NCI-H187 (cell line): ENCODE measurements at regions not wholly inside any gene's neighbourhood (a gene's known extent, or its start where the extent isn't known, plus 50 kb on each side); places are given as distances from the start of the nearest gene placed in this dataset.

ENCODE experiments used
- DNase-seq, 2 experiments: peaks; one replicate each; lab custom pipeline; 2025; lab: John Stamatoyannopoulos, UW

DNA sequence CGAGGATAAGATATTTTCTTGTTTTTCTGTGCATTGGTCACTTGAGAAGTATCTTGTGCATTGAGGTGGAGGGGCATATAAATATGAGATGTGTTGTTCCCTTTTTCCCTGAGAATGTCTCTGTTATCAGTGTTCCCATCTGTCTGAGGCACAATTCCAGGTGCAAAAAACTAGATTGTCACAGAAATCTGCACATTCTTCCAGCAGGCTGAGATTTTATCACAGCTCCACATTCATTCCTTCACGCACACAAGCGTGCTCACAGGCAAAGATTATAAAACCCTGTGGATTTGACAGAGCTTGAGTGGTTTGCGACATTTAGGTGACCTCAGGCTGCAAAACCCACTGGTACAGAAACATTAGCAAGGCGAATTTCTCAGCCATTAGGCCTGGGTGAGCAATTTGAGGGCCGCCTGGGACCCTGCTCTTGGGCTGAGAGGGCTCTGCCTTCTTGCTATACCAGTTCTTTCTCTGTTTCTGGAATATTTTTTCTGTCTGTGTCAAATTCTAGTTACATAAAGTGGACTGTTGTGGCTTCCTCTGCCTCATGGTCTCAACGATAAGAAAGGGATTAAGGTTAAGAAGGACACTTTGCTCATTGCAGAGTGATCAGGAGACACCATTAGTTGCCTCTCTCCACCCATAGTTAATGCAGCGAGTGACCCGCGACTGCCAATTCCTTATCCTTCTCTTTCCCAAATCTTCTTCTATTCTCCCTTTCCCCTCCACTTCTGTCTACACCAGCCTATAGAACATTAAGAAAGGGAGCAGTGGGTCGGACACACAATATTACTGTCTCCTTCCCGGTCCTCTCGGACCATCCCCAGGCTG is 86.7 kb upstream of the C1QTNF7 start:
- DNase-seq: no peak

DNA sequence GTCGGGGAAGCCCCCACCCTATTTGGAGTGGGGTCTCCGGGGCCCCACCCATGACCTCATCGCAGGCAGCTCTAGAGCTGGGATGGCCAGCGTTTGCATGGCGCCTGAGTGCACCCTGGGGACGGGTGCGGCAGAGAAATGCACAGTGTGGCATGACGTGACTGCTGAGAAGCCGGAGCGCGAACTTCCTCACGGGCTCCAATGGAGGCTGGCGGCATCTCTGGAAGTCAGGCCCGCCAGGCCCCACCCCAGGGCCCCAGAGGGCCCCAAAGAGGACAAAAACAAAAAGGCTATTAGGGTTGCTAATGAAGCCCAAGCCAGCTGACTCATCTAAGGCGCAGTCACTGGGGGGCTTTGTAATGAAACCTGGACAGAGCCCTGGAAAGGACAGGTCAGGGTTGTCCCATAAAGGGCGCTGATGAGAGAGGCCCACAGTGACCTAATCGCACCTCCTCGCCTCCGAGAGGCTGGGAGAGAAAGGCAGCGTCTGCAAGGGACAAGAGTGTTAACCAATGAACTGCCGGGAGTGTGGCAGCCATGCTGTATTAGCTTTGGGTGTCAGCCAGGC is 86.0 kb upstream of the C1QTNF7 start:
- DNase-seq: no peak

DNA sequence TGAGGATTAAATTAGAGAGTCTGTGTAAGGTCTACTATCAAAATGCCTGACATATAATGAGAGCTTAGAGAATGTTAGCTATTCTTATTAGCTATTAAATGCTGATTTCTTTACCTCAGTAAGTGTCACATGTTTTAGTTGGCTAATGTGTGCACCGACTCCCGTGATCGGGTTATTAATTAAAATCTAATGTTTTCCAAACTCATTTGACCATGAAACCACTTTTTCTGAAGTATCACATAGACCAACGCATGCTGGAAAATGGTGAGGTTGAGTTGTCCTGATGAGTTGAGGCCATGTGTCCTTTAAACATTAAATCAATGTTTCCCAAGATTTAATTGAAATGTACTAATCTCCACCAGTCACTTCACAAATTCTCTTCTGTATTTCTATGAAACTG is 84.8 kb upstream of the C1QTNF7 start:
- DNase-seq: no peak

DNA sequence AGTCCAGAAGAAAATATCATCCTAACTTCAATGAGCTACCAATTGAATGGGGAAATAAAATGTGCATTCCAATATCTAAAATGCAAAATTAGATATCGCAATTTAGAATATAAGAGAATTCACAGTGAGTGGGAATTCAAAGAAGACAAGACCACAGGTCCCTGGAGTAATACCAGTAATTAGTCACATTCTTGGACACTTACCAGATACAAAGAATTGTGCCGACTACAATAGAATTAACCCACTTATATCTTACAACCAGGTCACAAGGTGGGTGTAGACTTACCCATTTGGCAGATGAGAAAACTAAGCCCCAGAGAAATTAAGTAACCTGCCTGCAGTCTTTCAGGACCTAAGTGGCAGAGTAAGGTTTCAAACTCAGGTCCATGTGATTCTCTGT is 84.3 kb upstream of the C1QTNF7 start:
- DNase-seq: no peak

DNA sequence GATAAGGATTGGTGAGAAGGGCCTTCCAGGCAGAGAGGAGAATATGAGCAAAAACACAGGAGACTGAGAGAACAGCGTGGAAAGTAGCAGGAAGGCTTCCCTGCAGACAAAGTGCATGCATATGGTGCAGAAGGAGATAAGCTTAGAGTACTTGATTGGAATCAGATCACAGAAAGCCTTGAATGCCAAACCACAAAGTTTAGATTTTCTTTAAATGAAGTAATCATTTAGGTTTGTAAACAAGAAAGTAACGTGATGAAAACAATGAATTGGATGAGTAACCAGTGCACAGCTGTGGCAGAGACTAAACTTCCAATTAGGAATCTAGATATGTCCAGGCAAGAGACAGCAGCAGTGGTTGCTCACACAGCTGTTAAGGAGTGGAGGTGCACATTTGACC is 83.8 kb upstream of the C1QTNF7 start:
- DNase-seq: no peak

DNA sequence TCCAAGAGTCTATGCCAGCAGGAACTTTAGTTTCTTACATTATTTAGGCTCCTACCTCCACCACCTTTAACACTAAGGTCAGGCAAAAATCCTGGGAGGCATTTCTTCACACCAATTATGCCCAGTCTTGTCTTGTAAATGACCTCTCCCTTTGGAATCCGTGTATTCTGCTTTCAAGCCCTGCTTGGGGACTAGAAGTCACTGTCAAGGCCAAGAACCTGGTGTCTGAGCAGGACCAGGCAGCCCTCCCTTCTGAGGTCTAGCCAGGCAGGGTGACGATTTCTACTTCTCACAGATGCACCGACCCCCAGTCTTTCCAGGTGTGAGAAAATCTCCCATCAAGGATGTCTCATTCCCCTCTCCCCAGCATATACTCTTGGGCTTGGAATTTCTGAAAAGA is 82.7 kb upstream of the C1QTNF7 start:
- no peak for DNase-seq

DNA sequence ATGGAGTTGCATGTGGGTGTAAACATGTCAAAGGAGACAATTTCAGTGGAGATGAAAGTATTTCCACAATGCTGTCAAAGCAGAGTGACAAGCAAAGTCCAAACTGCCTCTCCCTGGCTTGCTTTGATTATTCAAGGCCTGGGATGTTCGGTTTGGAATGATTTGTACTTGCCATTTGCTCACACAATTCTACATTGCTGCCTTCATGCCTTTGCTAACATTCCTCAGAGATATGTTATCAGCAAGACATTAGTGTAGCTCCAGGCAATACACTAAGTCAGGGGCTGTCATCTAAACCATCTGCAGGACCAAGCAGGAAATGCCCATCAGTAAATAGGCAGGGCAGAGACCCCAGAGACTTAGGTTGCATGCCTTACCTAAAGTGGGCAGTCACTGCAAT is 79.6 kb upstream of the C1QTNF7 start:
- DNase-seq: no peak

DNA sequence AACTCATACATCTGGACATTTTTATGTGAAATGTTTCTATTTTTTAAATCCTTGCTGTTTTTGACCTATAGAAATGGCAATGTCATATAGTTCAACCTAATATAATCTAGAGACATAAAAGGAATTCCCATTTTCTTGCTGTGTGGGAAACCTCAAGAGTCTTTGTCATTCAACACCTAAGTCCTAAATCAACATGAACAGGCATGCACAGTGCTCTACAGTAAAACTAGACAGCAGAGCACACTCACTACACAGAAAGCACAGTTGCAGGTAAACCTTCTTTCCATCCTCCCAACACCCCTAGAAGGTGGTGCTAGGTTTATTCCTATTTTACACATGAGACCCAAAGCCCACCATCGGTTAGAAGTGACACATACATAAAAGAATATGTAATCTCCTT is 79.1 kb upstream of the C1QTNF7 start:
- no peak for DNase-seq

DNA sequence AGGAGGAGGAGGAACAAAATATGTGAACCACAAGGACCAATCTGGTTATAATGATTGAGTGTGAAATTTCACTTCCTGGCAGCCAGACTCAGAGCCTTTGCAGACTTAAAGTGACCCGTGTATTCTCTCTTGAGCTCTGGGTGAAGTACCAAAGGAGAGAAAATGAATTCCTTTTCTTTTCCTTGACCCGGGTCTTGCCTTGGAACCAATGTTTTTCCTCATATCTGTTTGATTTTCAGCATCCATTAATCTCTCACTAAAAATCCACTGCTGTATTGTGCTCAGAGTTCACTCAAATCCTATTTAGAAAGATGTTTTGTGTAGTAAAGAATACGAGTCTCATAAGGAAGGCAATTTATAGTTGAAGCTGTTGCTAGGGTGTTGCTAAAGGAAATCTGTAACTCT is 78.3 kb upstream of the C1QTNF7 start:
- no peak for DNase-seq

DNA sequence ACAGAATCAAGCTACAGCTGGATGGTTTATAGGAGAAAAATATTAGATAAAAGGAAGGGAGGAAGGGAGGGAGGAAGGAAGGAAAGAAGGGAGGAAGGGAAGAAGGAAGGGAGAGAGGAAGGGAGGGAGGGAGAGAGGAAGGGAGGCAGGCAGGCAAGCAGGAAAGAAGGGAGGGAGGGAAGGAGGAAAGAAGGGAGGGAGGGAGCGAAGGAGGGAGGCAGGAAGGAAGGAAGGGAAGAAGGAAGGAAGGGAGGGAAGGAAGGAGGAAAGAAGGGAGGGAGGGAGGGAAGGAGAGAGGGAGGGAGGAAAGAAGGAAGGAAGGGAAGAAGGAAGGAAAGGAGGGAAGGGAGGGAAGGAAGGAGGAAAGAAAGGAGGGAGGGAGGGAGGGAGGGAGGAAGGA is 77.9 kb upstream of the C1QTNF7 start:
- DNase-seq: no peak

DNA sequence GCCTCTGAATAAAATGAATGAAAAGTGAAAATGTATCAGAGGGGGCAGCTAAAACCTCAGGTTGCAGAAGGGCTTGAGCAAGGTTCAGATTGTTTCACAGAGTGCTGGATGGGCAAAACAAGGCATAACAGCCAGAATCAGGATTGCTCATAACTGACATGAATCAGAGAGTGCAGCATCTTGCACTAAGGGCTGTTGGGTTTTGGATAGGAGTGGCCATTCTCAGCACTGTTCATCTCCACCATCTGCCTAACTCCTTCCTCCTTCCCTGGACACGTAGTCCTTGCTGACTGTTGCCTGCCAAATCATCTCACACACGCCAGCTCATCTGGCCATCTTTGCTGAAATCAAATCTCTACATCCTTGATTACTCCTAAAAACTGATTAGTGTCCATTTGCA is 75.3 kb upstream of the C1QTNF7 start:
- no peak for DNase-seq

DNA sequence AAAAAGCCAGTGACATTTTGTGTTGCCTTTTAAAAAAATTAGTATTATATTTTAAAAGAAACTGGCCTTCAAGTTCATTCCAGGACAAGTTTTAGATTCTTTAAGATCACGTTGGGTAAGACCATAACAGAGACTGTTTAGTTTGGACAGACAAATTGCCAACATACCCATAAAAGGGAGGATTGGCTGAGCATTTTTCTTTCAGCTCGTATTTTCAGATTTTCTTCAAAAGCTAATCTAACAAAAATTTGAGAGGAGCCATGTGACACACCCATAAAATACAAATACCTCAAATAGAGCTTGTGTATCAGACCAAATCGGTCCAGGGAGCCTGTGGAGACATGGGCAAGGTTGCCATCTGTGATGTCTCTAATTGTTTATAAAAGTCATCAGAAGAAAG is 74.6 kb upstream of the C1QTNF7 start:
- no peak for DNase-seq

DNA sequence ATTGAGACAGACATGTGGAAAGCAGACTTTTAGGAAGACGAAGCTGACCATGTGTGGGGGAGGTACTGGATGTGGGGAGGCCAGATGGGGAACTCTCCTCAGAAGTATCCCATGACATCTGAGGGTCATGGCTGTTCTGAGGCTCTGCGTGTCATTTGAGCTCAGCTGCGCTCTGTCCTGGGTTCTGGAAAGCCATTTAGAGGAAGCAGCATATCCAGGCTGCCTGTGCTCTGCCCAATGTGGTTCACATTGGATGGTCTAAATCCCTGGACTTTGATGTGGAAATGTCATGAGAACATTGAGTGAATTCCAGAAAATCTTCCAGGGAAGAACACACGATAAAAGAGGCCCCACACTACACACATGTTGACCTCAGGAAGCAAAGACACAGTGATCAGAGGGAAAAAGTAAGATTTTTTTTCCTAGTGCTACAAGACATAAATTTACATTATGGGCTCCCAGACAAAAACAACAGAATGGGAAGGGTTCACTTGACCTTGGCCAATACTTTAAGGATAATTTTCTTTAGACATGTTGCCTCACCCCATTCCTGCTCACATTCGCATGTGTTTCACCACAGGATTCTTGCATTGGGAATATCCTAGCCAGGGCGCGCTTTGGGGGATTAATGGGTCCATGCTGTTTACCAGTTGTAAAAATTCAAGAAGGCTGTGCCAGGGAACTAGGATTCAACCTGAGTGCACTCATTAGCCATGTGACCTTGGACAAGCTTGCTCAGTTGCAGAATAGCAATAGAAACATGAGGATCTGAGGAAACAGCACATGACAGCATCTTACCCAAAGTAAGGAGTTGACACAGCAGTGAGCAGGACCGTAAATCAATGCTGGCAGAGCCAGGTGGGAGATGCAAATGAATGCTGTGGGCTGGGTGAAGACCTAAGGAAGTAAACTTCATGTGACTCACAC is 73.2 kb upstream of the C1QTNF7 start:
- no peak for DNase-seq

DNA sequence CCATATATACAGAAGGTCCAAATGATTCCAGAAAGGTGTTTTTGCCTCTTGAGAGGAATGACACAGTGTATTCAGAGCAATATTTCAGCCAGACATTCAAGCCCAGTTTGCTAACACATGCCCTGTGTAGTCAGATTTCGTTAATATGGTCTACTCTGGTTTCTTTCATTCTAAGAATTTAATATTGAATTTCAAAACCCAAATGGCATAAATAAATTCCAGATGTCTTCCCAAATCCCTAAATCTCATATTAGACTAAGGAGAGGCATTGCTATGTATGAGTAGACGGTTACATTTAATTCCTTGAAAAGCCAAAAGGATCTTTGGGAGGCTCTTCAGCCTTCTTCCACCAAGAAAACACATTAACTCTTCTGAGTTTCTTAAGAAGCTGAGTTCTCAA is 66.3 kb upstream of the C1QTNF7 start:
- DNase-seq: no peak

DNA sequence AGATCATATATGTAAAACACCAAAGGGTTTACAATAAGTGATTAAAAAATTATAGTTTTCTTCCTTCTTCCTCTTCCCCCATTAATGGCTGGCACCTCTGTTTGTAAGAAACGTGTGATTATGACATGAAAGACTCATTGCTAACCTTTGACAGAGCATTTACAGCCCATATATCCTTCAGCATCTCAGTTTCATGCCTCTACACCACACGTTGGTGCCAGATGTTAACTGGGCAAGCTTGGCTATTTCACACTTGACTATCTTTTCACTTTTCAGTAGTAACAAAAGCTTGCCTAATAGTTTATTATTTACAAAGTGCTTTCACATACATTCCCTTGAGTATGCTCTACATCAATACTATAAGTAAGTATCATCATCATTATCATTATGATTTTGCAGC is 65.3 kb upstream of the C1QTNF7 start:
- no peak for DNase-seq

DNA sequence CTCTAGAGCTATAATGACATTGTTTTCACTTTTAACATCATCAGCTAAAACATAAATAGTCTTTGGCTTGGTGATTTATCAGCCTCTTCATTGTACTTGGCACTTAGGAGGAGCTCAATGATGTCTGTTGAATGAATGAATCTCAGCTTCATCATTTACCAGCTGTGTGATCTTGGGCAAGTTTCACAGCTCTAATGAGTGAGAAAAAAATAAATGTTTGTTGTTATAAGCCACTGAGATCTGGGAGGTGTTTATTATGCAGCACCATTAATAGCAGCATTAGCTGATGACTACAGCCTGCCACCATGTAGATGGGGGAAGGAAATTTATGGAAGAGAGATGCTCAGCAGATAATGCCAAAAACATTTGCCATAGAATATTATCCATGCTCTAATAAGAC is 63.6 kb upstream of the C1QTNF7 start:
- no peak for DNase-seq

DNA sequence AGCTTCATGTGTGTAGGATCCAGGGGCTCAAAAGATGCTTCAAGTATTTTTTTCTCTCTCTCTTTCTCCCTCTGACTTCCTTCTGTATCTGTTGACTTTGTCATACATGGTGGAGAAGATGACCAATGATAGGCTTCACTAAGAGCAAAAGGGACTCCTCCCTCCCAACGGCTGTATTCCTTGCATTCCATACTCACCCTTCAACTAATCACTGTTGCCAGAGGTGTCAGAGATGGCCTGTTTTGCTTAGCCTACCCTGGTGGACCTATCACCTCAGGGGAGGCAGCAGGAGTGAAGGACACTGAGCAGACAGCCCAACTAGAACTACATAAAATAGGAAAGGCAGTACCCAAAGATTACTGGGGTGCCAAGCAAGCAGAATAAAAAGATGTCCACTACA is 62.2 kb upstream of the C1QTNF7 start:
- no peak for DNase-seq

DNA sequence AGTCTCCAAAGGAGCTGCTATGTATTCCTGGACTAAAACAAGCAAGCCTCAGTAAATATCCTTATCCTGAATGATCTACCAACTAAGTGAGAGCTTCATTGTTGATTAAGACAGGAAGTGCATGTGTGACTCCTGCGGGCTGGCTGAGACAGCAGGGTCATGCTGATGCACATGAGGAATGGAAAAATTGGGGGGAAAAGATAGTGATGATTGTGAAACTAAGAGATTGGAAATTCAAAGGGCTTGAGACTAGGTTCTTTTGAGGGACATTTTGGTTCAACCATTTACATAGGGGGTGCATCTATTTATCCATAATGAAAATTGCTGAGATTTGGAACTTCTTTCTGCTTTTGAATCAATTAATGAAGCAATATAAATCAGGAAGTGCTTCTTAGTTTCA is 61.1 kb upstream of the C1QTNF7 start:
- DNase-seq: no peak

DNA sequence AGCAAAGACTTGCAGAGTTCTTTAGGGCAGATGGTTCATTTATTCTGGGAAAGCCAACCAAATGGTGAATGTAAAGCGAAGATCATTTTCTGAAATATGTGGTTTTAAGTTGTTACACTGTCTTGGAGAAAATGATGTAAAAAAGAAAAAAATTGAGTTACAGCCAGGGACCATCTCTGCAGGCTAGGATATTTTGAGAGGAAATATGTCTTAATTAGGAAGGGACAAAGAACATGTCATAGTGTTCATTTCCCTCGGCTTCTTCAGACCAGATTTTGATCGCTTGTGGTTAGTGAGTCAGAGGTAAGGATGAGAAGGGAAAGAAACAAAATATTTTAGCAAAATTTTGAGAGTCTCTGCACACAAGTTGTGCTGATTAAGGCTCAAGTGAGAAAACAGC is 59.0 kb upstream of the C1QTNF7 start:
- no peak for DNase-seq

DNA sequence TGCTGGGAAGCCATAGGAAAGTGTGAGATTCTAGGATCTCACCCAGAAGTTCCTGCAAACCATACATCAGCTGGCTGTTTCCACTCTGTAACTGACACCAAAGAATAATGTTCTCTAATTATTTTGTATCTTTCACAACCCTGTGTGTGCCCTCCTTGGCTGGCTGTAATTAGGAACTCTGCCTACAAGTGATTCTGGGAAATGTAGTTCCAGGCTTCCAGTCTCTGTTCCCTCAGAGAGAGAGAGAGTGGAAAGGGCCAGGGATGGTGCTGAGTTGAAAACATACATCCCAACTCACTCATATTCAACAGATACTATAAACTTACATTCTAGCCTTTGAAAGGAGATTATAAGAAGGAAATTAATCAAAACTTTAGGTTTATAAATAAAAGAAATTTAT is 57.5 kb upstream of the C1QTNF7 start:
- DNase-seq: no peak

DNA sequence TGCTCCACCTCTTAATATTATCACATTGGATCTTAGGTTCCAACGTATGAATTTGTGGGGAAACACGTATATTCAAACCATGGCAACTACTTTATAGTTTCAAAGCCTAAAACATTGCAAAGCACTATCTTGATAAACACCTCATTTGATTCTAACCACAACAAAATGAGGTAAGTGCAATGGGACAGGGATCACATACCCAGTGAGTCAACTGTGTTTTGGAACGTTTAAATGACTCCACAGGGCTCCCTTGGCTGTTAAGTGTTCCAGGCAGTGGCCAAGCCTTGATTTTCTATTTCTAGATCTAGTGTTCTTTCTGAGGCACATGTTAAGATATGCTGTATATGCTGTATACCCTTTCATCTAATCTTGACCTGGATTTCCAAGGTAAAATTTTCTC is 54.5 kb upstream of the C1QTNF7 start:
- no peak for DNase-seq

DNA sequence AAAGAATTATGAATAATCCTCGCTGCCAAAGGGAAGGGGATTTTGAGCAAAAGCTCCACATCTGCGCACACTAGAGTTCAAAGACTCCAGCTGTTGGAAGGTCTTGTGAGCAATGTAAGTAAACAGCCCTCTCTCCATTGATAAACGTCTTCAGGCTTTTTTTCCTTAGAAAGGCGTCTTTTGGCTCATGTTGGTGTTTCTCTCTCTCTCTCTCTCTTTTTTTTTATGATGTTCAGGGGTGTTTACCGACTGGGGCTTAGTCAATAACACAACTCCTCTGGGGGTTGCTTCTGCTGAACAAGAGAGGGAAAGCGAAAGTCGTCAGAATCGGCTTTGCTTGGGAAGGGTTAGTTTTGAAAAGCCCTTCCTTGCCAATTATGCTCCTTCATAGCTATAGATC is 53.2 kb upstream of the C1QTNF7 start:
- DNase-seq: no peak

DNA sequence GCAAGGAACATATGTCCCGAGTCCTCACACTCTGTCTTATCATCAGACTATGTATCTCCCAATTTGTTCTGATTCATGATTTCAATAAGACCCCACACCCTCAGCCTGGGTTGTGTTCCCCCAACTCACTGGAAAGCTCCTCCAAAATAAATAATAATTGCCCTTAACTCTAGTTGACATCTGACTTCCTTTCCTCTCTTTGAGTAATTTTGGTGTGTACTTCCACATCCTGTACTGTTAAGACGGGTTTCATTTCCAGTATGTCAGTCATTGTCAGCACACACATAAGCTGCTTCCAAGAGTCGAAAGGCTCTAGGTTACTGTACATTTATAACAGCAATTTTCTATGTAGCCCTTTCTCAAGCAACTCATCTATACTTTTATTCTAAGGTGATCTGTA is 52.2 kb upstream of the C1QTNF7 start:
- no peak for DNase-seq
